Urinary bladder (tissue), 3 donors: ENCODE measurements at regions not wholly inside any gene's neighbourhood (a gene's known extent, or its start where the extent isn't known, plus 50 kb on each side); places are given as distances from the start of the nearest gene placed in this dataset.

Experiments used
- DNase-seq: peaks from one replicate; pipeline ENCODE4 v3.0.0-alpha.2; 2015; ENCODE audit errors: extremely low spot score
- H3K27ac ChIP-seq: one replicate; pipeline ENCODE4 v1.5.1; 2013; ENCODE audit warnings: low read depth, mild to moderate bottlenecking, moderate library complexity
- H3K36me3 ChIP-seq: one replicate; pipeline ENCODE4 v1.6.1; 2013; ENCODE audit warnings: mild to moderate bottlenecking, moderate library complexity; ENCODE audit not compliant: insufficient read depth
- H3K4me1 ChIP-seq: one replicate; pipeline ENCODE4 v1.6.1; 2013; ENCODE audit warnings: mild to moderate bottlenecking, moderate library complexity; ENCODE audit not compliant: insufficient read depth
- H3K4me3 ChIP-seq: one replicate; pipeline ENCODE4 v1.5.1; 2013; ENCODE audit warnings: low read depth, low read length
- WGBS: extraction: QIAGEN DNeasy Blood & Tissue Kit; methylation state at CpG from one replicate; pipeline ENCODE4 v1.1.7; 2013; 5-methylcytosine and 5-hydroxymethylcytosine counted together
- donor health status: healthy with polysubstance abuse.
- donor health status: healthy.

GRCh38 chr3:164460851-164461250 lies 617.4 kb downstream of the SI start:
- Histone ChIP-seq H3K36me3 (no peaks in the 10 kb centered on the region), H3K4me1 (no peaks in the 10 kb centered on the region), H3K4me3 (no peak overlapping the region), H3K27ac (no peak overlapping the region)
- no peak for DNase-seq
- 46% methylated on average over 3 of the region's 3 CpGs for WGBS

- WGBS: 90% methylated on average over 4 of the region's 4 CpGs
- Histone ChIP-seq H3K4me1 (no peaks in the 10 kb centered on the region), H3K27ac (no peak overlapping the region), H3K4me3 (no peak overlapping the region), H3K36me3 (no peaks in the 10 kb centered on the region)
- no peak for DNase-seq
These were observed 618.7 kb downstream of the SI start for GRCh38 chr3:164459521-164460151.

DNA sequence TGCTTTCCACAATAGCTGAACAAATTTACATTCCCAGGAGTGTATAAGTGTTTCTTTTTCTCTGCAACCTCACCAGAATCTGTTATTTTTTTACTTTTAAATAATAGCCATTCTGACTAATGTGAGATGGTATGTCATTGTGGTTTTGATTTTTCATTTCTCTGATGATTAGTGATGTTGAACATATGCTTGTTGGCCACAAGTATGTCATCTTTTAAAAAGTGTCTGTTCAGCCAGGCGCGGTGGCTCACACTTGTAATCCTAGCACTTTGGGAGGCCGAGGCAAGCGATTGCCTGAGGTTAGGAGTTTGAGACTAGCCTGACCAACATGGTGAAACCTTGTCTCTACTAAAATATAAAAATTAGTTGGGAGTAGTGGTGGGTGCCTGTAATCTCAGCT lies 619.3 kb downstream of the SI start:
- no peak for DNase-seq
- Histone ChIP-seq H3K4me1 (no peaks in the 10 kb centered on the region), H3K27ac (no peak overlapping the region), H3K4me3 (no peak overlapping the region), H3K36me3 (no peaks in the 10 kb centered on the region)
- WGBS: 99% methylated on average over 4 of the region's 4 CpGs

DNA sequence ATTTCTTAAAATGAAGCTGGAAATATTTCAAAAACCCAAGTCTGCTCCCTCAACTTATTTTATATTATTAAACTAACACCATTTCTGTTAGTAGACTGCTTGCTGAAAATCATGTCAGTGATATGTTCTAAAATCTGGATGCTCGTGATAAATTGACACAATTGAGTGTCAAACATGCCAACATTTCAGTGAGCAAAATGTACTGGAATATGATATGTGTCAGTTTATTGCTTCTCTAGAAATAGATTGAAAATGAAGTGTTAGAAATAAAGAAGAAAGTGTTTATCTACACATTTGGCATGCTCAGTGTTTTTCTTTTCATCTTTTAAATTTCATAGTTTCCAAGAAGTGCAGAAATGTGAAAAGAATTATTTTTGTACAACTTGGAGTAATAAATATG lies 624.6 kb downstream of the SI start:
- WGBS: 85% methylated on average over 1 of the region's 1 CpG
- Histone ChIP-seq H3K36me3 (no peaks in the 10 kb centered on the region), H3K27ac (no peak overlapping the region), H3K4me1 (no peaks in the 10 kb centered on the region), H3K4me3 (no peak overlapping the region)
- no peak for DNase-seq

DNA sequence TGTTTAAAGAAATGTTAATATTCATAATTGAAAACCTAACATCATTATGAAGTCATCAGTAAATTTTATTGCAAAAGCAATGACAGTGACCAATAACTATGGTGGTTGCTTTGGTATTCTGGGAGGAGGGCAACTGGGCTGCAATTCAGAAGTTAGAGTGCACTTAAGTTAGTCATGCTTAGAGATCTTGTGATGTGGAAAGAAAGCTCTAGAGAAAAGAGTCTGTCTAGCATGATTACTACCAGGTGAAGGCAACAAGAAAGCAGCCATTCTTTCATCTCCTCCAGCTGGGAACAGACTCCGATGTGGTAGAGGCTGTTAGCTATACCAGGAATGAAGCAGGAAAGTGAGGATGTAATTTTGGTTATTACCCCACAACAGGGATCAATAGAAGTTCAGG lies 625.6 kb downstream of the SI start:
- WGBS: 90% methylated on average over 1 of the region's 1 CpG
- no peak overlapping the region for H3K27ac ChIP-seq
- H3K4me3 ChIP-seq: no peak overlapping the region

DNA sequence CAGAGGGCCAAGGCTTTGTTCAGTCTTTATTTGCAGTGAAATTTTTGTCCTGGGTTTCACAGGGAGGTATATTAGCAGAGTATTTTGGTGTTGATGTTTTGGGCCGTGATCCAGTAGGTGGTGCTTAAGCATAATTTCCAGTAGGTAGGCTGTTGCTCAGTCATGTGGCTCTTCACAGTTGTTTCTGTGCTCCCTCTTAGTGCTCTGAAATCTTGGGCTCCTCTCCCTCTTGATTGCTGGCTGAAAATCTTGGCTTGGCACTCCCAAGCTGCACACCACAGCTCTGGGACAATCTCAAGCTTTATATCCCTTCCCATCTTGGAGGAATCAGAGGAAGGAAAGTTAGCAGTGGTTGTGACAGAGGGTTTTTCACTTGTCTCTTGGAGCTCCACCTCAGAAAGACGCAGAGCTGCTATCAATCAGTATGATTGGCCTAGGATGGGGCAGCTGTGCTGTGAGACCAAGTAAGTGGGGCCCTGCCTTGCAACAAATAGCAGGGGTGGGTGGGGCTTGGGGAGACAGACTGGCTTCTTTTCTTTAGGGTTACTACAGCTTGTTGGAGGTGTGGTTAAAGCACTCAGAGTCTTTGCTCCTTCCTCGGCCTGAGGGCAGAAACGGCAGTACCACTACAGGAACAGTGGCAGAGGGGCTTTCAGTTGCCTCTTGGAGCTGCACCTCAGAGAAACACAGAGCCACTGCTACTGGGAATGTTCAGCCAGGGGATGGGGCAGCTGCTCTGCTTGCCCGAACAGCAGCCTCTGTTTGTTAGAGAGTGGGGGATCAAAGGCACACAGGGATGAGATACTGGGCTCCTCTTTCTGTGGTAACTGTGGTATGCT lies 627.0 kb downstream of the SI start:
- Histone ChIP-seq H3K27ac (no peak overlapping the region), H3K4me1 (no peaks in the 10 kb centered on the region), H3K36me3 (no peaks in the 10 kb centered on the region), H3K4me3 (no peak overlapping the region)
- WGBS: 73% methylated on average over 5 of the region's 5 CpGs
- no peak for DNase-seq

More for the DNA sequence above, 625.6 kb downstream of the SI start:
- DNase-seq: no peak
- Histone ChIP-seq H3K36me3 (no peaks in the 10 kb centered on the region), H3K4me1 (no peaks in the 10 kb centered on the region)

GRCh38 chr3:164450276-164450905 lies 627.9 kb downstream of the SI start:
- Histone ChIP-seq H3K4me1 (no peaks in the 10 kb centered on the region), H3K4me3 (no peak overlapping the region), H3K27ac (no peak overlapping the region), H3K36me3 (no peaks in the 10 kb centered on the region)
- no peak for DNase-seq
- 51% methylated on average over 4 of the region's 4 CpGs for WGBS

- 51% methylated on average over 1 of the region's 1 CpG for WGBS
These were observed 659.1 kb downstream of the SI start for GRCh38 chr3:164419220-164419619.

DNA sequence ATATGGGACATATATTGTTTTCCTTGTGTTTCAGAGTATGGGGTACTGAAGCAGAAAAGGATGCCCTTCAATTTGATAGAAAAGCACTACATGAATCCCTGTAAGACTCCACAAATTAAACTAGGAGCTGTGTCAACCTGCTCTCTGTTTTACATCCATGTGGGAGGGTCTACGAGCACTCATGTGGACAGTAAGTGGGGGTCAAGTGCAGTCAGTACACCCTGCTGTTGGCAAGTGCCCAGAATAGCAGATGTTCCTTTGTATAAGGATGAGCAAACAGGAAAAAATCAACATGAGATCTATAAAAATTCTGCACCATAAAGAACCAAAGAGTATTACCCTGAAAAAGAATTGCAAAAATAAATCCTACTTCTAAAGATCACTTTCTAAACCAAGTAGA lies 659.9 kb downstream of the SI start:
- Histone ChIP-seq H3K4me1 (no peaks in the 10 kb centered on the region), H3K27ac (no peak overlapping the region), H3K4me3 (no peak overlapping the region), H3K36me3 (no peaks in the 10 kb centered on the region)
- 64% methylated on average over 1 of the region's 1 CpG for WGBS
- peak; percentile 56 for DNase-seq

More at GRCh38 chr3:164419220-164419619, 659.1 kb downstream of the SI start:
- Histone ChIP-seq H3K36me3 (no peaks in the 10 kb centered on the region), H3K4me1 (no peaks in the 10 kb centered on the region), H3K4me3 (no peak overlapping the region), H3K27ac (no peak overlapping the region)
- DNase-seq: no peak

GRCh38 chr3:164417955-164418354 lies 660.3 kb downstream of the SI start:
- Histone ChIP-seq H3K27ac (no peak overlapping the region), H3K36me3 (no peaks in the 10 kb centered on the region), H3K4me1 (no peaks in the 10 kb centered on the region), H3K4me3 (no peak overlapping the region)
- DNase-seq: no peak

DNA sequence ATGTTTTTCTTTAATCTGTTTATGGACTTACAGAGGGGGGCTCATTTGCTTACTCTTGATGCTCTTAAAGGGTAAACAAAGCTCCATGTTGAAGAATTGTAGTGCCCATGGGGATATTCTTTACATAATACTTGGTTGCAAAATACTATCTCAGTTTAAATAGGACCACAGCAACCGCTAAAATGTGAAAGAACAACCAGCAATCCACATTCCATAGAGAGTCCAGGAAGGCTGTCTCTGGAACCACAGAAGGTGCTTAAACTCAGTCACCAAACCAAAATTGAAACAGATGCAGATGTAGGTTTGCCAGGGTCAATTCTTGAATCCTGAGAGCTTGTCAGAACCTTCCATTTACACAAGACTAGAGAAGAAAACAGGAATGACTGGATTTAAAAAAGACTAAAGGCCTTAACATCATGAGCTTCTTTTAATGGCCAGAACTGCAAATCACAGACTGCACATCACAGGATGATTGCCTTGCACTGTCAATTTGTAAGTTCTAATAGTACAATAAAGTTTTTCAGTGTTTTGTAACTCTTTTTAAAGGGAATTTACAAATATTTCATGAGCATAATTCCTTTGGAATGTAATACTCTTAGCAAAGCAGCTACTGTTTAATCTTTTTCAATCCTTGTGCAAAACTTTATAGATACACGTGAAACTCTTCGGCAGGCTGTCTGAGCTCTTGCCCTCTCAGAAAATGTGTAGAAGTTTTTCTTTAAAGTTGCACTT lies 661.6 kb downstream of the SI start:
- H3K36me3 ChIP-seq: no peaks in the 10 kb centered on the region
- no peak overlapping the region for H3K27ac ChIP-seq
- DNase-seq: no peak
- H3K4me1 ChIP-seq: no peaks in the 10 kb centered on the region
- WGBS: 48% methylated on average over 3 of the region's 3 CpGs
- no peak overlapping the region for H3K4me3 ChIP-seq

DNA sequence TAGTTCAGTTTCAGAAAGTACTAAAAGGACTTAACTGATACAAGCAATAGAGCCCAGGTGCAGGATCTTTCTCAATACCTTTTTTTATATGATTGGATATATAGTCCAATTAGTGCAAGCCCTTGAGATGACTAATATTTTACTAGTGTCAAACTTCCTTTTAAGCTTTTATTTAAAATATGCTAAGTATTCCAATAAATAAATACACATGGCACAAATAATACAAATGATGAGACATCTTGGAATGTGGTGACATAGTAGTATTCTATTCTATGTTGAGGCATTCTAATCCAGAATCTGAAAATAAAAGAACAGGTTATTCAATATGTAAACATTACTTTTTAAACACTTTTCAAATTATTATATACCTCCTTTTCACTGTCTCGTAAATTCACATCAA lies 670.0 kb downstream of the SI start:
- DNase-seq: no peak
- no peaks in the 10 kb centered on the region for H3K4me1 ChIP-seq
- 85% methylated on average over 1 of the region's 1 CpG for WGBS
- H3K4me3 ChIP-seq: no peak overlapping the region
- no peak overlapping the region for H3K27ac ChIP-seq
- no peaks in the 10 kb centered on the region for H3K36me3 ChIP-seq

DNA sequence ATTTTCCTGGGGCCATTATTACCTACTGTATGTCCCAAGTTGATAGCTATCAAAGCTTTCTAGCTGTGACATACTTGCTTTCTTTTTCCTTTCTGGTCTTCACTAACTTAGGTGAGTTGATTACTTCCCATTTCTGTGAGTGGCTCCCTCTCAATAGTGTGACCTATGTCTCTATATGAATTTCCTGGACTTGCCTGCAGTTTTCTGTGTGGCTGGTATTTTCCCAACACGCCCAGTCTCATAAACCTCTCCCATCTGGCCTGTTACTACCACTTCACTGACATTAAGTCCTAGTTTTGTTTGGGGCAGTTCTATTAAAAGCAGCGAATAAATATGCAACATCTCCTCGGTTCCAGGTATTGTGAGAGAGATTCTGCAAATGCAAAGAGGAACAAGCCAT lies 671.2 kb downstream of the SI start:
- no peak for DNase-seq
- Histone ChIP-seq H3K4me1 (no peaks in the 10 kb centered on the region), H3K36me3 (no peaks in the 10 kb centered on the region), H3K4me3 (no peak overlapping the region), H3K27ac (no peak overlapping the region)
- WGBS: 57% methylated on average over 3 of the region's 3 CpGs
